Fibroblast of peridontal ligament (primary cell): ENCODE measurements at regions not wholly inside any gene's neighbourhood (a gene's known extent, or its start where the extent isn't known, plus 50 kb on each side); places are given as distances from the start of the nearest gene placed in this dataset.

ENCODE experiments used
- DNase-seq: peaks from one replicate; pipeline ENCODE4 v3.0.0-alpha.2; 2010; ENCODE audit errors: extremely low read depth

DNA sequence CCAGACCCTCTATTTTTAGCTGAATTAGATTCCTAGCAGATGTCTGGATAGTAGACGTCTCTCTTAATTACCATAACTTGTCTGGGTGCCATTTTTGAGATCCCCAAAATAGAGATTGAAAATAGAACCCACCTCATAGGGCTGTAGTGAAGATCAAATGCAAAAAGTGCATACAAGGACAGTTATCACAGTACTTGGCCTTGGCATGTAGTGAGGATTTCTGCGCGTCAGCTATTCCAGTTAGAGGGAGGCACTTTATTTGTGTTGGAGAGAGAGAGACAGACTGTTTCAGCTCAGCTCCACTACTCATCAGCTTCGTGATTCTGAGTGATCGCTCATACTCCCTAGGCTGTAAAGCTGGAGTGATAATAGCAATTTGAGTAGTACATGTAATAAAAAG, 59.6 kb upstream of the CDH13 start:
- DNase-seq = no peak

DNA sequence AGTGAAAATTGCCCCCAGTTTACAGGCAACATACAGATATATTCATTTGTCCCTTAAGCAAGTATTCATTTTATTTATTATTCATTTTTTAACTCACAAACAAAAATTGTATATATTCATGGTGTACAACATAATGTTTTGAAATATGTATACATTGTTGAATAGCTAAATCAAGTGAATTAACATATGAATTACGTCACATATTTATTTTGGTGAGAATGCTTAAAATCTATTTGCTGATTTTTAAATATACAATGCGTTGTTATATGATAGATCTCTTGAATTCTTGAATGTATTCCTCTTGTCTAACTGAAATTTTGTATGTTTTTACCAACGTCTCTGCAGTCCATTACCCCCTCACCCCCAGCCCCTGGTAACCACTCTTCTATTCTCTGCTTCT, 63.4 kb upstream of the CDH13 start:
- no peak for DNase-seq

DNA sequence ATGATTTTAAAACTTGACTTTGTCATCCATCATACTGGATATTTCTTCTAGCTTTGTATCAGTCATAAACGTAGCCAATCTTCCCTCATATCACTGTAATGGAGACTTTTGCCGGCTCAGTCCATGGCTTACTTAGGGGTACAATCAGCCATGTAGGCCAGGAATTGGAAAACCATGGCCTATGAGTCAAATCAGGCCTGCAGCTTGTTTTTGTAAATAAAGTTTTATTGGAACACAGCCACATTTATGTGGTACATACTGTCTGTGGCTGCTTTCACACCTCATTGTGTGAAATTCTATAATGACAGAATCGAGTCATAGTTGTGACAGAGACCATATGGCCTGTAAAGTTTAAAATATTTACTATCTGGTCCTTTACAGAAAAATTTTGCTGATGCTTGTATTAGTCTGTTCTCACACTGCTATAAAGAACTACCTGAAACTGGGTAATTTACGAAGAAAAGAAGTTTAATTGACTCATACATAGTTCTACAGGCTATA, 64.5 kb upstream of the CDH13 start:
- DNase-seq = no peak

DNA sequence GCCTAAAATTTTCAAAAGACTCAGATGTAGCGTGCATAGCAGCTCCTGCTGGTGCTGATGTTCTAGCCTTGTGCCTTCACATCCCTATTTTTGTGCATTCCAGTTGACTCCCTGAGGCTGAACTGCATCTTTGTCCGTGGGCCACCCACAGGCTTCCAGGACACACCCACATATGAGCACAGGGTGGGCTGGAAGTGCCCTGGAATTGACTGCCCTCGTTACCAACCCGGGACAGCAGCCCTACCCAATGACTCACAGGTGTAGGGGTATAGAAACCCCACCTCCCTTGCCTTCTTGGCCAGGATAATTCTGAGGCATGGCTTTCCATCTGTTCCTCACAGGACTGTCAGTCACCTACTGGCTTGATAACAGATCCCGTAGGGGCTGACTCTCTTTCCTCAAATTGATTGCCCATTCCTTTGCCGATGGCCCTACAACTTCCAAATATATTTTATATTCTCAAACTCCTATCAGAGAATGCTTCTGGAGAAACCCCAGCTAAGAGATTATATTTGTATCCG, 65.9 kb upstream of the CDH13 start:
- DNase-seq = no peak

DNA sequence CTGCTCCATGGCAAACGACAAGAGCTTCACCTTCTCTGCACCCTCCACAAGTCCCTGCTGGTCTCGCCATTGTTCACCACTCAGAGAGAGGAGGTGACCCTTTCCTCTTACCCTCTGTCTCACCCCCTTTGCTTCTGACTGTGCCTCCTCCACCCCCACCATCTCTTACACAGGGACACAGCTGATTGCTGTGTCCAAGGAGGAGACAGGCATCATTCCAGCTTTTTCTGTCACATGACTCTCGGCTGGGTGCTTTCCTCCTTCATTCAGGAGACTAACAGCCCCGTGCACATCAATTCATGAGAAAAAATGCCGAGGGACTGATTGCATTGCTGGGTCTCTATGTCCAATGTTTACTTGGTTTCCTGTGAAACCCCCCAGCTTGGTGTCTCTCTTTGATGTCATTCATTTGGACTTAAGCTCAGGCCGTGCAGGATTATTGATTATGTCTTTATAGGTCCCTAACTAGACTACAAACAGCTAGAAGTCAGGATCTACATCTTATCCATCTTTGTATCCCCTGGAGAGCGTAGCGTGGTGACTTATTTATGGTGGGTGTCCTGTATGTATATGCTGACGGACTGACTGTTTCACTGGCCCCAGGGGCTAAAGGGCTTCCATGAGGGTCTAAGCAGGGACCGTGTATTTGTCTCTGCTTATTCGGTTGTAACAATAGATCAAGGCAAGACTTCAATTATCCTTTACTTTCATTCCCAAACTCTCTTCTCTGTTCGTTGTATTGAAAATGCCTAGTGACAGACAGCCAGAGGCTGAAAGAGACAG, 82.2 kb upstream of the CDH13 start:
- no peak for DNase-seq

DNA sequence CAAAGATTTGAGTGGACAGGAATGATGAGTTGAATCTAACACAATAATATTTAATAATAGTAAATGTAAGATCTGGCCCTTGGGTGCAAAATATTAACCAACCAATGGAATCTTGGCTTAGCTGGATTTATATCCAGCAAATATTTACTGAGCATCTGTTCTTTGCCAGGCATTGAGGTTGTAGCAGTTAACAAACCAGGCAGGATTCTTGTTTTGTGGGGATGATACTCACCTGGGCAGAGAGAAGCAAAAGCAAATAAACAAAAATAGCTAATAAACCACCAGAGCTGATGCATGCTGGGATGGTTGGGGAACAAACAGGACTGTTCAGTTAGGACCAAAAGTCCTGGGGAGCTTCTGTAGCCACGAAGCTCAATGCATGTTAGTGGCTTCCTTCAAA, 84.1 kb upstream of the CDH13 start:
- DNase-seq = no peak

DNA sequence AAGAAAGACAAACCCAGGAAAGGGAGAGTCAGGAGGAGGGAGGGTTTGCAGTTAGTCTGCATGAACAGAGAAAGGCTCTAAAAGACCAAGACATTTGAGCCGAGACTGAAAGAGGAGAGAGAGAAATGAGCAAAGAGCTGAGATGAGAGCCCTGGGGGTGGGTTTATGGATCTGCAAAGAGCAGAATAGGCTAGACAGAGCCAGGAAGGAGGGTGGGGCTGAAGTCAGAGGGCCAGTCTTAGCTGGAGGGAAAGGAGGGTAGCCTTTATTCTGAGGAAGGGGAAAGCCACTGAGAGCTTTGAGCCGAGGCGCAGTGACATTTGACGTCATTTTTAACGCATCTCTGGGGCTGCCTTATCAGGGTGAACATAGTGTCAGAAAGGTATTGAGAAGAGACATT, 85.7 kb upstream of the CDH13 start:
- no peak for DNase-seq

DNA sequence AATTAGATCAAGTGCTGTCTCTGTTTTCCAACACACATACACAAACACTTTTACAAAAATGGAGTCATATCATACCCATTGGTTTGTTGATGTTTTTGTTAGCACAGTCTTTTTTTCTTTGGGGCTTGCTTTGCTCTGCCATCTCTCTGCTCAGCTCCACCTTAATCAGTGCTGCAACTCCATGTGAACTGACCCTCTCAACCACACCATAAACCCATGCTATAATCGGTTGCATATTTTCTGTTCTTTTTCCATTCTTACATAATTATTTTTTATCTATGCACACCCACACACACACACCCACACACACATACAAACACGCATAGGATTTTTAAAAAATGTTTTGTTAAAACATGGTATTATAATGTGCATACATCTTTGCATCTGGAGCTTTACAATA, 91.0 kb upstream of the CDH13 start:
- no peak for DNase-seq

DNA sequence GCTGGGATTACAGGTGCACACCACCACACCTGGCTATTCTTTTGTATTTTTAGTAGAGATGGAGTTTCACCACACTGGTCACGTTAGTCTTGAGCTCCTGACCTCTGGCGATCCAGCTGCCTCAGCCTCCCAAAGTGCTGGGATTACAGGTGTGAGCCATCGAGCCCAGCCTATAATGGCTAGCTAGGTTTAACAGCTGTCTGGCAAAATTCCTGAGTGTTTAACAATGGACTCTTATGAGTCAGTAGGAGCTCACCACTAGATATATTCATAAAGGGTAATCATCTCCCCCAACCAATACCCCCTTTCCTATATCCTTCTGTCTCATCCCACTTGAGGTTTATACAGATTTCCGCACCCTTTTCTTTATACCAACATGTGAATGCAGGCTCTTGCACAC, 91.5 kb upstream of the CDH13 start:
- DNase-seq = no peak

DNA sequence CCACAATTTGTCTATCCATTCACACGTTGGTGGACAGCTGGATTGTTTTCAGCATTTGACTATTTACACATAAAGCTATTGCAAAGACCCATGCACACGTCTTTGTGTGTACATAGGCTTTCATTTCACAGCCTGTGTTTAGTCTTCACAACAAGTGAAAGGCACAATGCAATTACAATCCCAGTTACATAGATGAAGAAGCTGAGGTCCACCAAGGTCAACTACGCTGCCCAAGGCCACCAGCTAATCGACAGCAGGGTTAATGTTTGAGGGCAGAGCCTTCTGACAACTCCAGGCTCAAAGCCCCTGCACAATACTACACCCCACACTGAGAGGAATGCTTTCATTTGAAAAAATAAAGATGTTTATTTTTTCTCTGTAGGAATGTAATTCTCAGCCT, 93.6 kb upstream of the CDH13 start:
- no peak for DNase-seq

DNA sequence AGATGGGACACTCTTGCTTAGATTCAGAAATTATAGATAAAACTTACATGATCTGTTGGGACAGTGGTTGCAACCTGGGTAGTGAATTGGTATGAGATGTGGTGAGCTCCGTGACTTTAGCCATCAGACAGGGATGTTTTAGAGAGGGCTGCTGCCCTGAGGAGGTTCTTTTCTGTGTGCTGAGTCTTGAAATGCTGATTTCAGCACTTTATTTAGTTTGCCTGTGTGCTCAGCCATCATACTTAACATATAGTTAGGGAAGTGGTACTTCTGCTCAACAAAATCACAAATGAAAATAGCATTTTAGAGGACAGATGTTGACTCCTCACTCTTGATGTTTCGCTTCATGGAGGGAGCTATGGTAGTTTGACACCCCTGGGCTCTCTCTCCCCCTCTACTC, 95.9 kb upstream of the CDH13 start:
- DNase-seq = no peak

DNA sequence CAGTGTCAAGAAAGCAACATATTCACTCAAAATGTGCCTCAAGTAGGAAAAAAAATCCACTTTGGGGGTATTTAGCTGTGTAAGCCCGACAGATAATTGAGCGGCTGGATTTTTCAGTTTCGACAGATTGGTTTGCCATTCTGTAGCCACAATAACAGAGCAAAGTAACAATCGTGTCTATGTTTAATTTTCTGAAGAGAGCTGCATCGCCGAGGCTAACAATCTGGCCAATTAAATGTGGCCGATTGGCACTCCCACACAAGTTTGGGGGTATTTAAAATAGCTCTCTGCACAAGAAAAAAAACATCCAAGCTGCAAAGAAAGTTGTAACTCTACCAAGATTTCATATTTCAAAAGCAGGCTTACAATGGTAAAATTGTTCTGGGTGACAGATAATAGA, 99.7 kb upstream of the CDH13 start:
- DNase-seq = no peak

DNA sequence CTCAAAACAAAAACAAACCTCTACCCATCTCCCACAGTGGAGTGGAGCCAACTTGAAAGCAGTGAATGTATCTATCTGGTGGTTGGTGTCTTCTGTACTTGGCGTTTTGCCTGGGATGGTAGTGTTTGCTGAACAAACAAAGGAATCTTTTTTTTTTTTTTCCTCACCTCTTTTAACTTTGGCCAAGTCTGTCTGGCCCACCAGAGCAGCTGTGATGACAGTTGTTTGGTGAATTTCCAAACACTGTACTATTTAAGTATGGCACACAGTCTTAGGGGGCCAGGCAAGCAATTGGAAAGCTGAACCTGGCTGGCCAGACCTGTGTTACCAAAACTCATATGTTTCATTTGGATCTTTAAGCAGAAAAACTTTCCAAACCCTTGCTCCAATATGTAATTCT, 101.8 kb upstream of the CDH13 start:
- no peak for DNase-seq

DNA sequence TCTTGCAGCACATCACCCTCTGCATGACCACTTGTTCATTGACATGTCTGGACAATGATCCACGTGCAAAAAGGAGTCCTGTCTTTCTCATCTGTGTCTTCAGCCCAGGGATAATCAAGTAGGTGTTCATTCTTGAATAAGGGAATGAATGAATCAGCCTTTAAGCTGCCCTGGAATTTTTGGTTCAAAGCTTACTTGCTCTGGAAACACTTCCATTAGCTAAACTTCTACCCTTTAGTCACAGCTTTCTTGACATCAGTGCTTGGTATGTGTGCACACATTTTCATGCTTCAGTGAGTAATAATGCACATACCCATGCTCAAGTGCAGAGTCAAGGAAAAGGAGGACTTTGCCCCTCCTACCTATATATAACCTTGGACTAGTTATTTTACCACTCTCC, 103.0 kb upstream of the CDH13 start:
- DNase-seq = no peak

DNA sequence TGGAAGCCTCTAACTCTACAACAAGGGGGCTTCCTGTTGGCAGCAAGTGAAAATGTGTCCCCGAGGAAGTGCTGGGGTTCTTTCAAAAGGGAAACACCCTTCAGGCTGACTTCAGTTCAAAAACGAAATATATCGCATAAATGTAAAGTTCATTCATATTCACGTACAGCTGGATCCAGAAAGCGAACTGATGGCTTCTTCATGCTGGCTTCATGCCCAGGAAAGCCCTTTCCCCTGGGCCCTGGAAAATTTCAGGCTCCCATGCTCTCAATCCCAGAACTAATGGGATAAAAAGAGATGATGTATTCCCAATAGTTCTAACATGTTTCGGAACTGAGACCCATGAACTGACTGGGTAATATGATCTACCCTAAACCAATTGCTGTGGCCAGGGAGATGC, 104.7 kb upstream of the CDH13 start:
- DNase-seq = no peak

DNA sequence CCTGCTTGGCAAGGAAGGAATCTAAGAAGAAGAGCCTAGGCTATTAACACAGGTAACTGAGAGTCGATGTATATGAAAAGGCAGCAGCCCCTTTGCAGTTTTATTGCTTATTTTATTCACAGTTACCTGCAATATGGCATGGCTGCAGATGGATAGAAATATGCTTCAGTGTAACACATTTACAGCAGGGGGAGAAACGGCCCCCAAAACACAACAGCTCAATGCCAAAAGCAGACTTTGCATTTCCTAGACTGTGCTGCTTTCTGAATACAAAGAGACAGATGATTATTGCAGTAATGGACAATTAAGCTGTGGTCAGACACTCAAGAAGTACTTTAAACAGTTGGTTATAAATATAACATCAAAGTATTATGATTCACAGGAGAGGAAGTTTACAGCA, 108.0 kb upstream of the CDH13 start:
- DNase-seq = no peak

DNA sequence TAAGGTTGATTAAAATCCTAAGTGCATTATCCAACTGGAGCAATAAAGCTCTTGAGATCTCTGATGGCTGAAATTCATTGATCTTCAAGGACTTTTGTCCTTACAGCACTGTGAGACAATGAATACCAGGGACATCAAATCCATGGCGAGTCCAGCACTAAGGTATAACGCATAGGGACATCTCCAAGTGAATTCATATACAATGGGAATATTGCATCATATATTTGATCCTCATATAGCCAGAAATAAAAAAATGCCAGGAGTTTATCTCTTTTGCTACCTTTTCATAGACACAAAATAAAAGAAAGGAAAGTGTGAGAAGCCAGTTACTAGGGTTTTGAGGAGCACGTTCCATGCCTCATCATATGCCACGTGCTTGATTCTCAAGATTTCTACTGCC, 112.5 kb upstream of the CDH13 start:
- DNase-seq = no peak

DNA sequence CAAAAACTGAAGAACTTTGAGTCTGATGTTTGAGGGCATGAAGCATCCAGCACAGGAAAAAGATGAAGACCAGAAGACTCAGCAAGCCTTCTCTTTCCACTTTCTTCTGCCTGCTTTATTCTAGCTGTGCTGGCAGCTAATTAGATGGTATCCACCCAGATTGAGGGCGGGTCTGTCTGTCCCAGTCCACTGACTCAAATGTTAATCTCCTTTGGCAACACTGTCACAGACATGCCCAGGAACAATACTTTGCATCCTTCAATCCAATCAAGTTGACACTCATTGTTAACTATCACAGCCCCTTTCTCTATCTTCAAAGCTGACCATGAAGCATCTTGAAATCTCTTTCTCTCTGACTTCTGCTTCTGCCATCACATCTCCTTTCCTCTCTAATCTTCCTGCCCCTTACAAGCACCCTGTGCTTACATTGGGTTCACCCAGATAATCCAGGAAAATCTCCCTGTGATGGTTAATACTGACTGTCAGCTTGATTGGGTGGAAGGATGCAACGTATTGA, 115.9 kb upstream of the CDH13 start:
- DNase-seq = no peak

DNA sequence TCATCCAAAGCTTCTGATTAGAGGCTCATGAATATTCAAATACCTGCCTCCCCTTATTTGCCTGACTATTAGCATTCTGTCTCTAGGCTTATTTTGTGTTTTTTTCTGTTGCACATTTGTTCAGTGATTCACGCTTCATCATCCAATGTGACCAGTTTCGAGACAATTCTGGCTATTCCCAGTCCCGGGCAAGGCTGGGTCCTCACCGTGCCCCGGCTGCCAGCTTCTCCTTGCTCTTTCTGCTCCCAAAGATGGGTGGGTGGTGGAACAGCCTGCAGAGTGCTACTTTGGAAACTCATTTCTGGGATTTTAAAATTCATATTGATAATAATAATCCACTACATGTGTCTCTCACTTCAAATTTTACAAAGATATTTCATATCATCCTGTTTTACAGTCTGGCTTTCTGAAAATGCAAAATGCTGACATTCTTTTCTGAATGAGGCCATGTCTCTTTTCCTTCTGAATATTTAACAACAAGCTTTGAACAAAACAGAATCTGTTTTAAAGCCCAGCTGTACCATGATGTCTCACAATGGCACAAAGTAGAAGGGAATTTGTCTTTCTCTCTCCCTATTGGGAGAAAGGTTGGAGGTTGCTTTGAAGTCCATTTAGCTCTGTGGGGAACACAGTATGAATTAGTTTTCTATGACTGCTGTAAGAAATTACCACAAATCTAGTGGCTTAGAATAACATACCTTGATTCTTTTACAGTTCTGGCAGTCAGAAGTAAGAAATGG, 116.9 kb upstream of the CDH13 start:
- DNase-seq = no peak

DNA sequence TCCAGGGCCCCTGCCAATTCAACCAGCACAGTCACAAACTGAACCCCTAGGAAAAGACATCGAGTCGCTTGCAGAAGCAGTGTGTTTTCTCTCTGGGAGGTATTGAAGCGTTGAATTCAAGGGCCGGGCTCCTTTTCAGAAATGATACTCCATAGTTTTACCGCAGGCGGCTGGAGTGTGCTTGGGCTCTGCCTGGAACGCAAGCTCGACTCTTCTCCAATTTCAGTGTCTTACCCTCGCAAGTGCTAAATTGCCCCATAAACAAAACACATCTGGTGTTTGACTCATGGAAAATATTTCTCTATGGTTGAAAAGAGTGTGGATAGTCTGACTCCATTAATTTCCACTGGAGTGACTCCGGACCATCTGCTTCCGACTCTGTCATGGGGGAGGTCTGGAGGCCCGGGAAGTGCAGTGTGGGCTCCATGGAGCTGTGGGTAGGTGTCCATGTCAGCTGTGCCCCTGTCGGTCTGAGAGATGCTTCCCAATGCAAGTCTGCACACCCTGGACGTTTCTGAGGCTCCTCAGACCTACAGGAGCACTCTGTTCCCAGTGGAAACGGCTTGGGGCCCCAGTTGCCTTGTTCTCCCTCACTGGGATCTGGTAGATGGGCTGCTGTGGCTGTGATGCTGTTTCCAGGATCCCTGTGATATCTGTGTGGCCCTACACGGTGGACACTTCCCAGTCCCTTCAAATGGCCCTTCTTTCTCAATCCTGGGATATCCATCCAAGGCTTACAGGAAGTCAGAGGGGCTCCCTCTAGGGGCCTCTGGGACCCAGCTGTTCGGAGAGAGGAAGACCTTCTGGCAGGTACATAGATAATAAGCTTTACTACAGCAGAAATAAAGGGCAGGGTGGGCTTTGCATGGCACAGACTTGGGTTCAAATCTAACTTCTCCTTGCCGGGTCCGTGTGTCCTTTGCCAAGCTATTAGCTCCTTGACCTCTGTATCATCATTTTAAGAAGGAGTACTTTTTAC, 119.8 kb upstream of the CDH13 start:
- peak; percentile 21 for DNase-seq

DNA sequence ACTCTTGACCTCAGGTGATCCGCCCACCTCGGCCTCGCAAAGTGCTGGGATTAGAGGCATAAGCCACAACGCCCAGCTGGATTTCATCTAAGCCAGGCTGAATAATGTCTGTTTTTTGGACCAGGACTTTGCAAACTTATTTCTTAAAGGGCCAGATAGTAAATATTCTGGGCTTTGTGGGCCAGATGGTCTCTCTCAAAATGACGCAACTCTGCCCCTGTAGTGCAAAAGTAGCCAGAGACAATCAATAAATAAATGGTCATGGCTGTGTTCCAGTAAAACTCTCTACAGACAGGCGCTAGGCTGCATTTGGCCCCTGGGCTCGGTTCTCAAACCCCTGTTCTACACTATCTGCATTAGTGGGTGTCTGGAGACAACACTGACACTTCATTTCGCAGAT, 121.9 kb upstream of the CDH13 start:
- DNase-seq = no peak

DNA sequence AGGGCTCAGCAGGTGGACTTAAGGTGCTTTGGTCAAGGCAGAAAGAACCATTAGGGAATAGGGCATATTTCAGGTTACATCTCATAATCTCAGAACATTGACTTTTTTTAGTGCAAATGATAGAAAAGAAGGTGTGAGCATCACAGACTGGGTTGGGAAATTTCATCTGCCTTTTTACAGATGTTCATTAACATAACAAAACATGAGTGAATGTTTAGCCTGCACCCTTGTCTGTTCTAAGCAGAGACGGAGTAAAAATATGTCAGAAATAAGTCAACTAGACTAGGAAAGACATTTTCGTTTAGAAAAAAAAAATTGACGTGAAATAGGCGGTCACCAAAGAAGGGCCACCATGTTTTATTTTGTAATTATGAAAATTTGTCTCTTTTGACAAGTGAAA, 127.5 kb upstream of the CDH13 start:
- no peak for DNase-seq
